ENCODE measurements at regions not wholly inside any gene's neighbourhood (a gene's known extent, or its start where the extent isn't known, plus 50 kb on each side); places are given as distances from the start of the nearest gene placed in this dataset.
A peak's percentile ranks its signal among the peaks of the same experiment; 100 is the strongest.
"Not testable (repeated sequence)": the region's sequence is repeated elsewhere in the genome, so short reads cannot be mapped to it uniquely, and the experiment has no call there.

GRCh38 chr2:14752295-14752694 lies 119.8 kb downstream of the LRATD1 start:
- no peak for DNase-seq

GRCh38 chr2:14756122-14756541 lies 123.6 kb downstream of the LRATD1 start:
- no peak for DNase-seq

GRCh38 chr2:14756981-14757657 lies 124.6 kb downstream of the LRATD1 start:
- DNase-seq, result peak in 1 of 3 donors; percentile 86

GRCh38 chr2:14759082-14759481 lies 126.6 kb downstream of the LRATD1 start:
- DNase-seq, result no peak

GRCh38 chr2:14760169-14760568 lies 127.7 kb downstream of the LRATD1 start:
- DNase-seq, result no peak

GRCh38 chr2:14761118-14761517 lies 128.6 kb downstream of the LRATD1 start:
- no peak for DNase-seq

- no peak for DNase-seq
These were observed 141.2 kb downstream of the LRATD1 start for GRCh38 chr2:14773696-14774095.

- no peak for DNase-seq
These were observed 142.0 kb downstream of the LRATD1 start for GRCh38 chr2:14774436-14774968.

- DNase-seq, result no peak
These were observed 143.7 kb downstream of the LRATD1 start for GRCh38 chr2:14776216-14776615.

GRCh38 chr2:14778015-14778414 lies 145.5 kb downstream of the LRATD1 start:
- peak in 1 of 3 donors; percentile 25 for DNase-seq

GRCh38 chr2:14779252-14779651 lies 146.7 kb downstream of the LRATD1 start:
- DNase-seq, result no peak

GRCh38 chr2:14781142-14781541 lies 148.6 kb downstream of the LRATD1 start:
- no peak for DNase-seq

GRCh38 chr2:14788814-14789213 lies 156.3 kb downstream of the LRATD1 start:
- DNase-seq, result not testable (repeated sequence)

GRCh38 chr2:14790041-14790640 lies 157.6 kb downstream of the LRATD1 start:
- no peak for DNase-seq

GRCh38 chr2:14803994-14804393 lies 171.5 kb downstream of the LRATD1 start:
- no peak for DNase-seq

- no peak for DNase-seq
These were observed 172.4 kb downstream of the LRATD1 start for GRCh38 chr2:14804902-14805301.

GRCh38 chr2:14806613-14807012 lies 174.1 kb downstream of the LRATD1 start:
- peak; percentile 33 to 82 (median 52) for DNase-seq

GRCh38 chr2:14815201-14815600 lies 182.7 kb downstream of the LRATD1 start:
- DNase-seq, result peak; percentile 14 to 73 (median 47)

- peak; percentile 22 to 73 (median 24) for DNase-seq
These were observed 183.8 kb downstream of the LRATD1 start for GRCh38 chr2:14816069-14817060.

- no peak for DNase-seq
These were observed 185.3 kb downstream of the LRATD1 start for GRCh38 chr2:14817848-14818247.

GRCh38 chr2:14826518-14826917 lies 194.0 kb downstream of the LRATD1 start:
- no peak for DNase-seq

Data from muscle of back (tissue), 3 donors.